ENCODE measurements at regions not wholly inside any gene's neighbourhood (a gene's known extent, or its start where the extent isn't known, plus 50 kb on each side); places are given as distances from the start of the nearest gene placed in this dataset.

GRCh38 chr3:30248423-30248822, 358.0 kb upstream of the TGFBR2 start:
- TF ChIP-seq CTCF (IDR thresholded peaks at IDR 0.05; ENCODE audit: borderline replicate concordance, control extremely low read depth, extremely low read depth, insufficient read depth, missing control alignments) = no peak
- in situ Hi-C loops (cut with MboI; ENCODE audit: low sequenced_read_pairs, unreplicated experiment) = no loop called here
- no peak for DNase-seq (ENCODE audit: low spot score)

GRCh38 chr3:30252474-30252873, 353.9 kb upstream of the TGFBR2 start:
- in situ Hi-C loops (cut with MboI; ENCODE audit: low sequenced_read_pairs, unreplicated experiment) = no loop called here
- TF ChIP-seq CTCF (IDR thresholded peaks at IDR 0.05; ENCODE audit: borderline replicate concordance, control extremely low read depth, extremely low read depth, insufficient read depth, missing control alignments) = no peak
- DNase-seq (ENCODE audit: low spot score) = no peak

- DNase-seq (ENCODE audit: low spot score) = no peak
- in situ Hi-C loops (cut with MboI; ENCODE audit: low sequenced_read_pairs, unreplicated experiment) = no loop called here
- no peak for TF ChIP-seq CTCF (IDR thresholded peaks at IDR 0.05; ENCODE audit: borderline replicate concordance, control extremely low read depth, extremely low read depth, insufficient read depth, missing control alignments)
Measured at GRCh38 chr3:30253832-30254231, 352.6 kb upstream of the TGFBR2 start.

GRCh38 chr3:30256474-30256873, 349.9 kb upstream of the TGFBR2 start:
- no peak for TF ChIP-seq CTCF (IDR thresholded peaks at IDR 0.05; ENCODE audit: borderline replicate concordance, control extremely low read depth, extremely low read depth, insufficient read depth, missing control alignments)
- DNase-seq (ENCODE audit: low spot score) = no peak
- in situ Hi-C loops (cut with MboI; ENCODE audit: low sequenced_read_pairs, unreplicated experiment) = no loop called here

GRCh38 chr3:30258426-30259392, 347.7 kb upstream of the TGFBR2 start:
- no peak for TF ChIP-seq CTCF (IDR thresholded peaks at IDR 0.05; ENCODE audit: borderline replicate concordance, control extremely low read depth, extremely low read depth, insufficient read depth, missing control alignments)
- no peak for DNase-seq (ENCODE audit: low spot score)
- in situ Hi-C loops (cut with MboI; ENCODE audit: low sequenced_read_pairs, unreplicated experiment) = no loop called here

- TF ChIP-seq CTCF (IDR thresholded peaks at IDR 0.05; ENCODE audit: borderline replicate concordance, control extremely low read depth, extremely low read depth, insufficient read depth, missing control alignments) = no peak
- in situ Hi-C loops (cut with MboI; ENCODE audit: low sequenced_read_pairs, unreplicated experiment) = no loop called here
- DNase-seq (ENCODE audit: low spot score) = no peak
Measured at GRCh38 chr3:30259730-30260129, 346.7 kb upstream of the TGFBR2 start.
